HG03354 (cell line): ENCODE measurements at regions not wholly inside any gene's neighbourhood (a gene's known extent, or its start where the extent isn't known, plus 50 kb on each side); places are given as distances from the start of the nearest gene placed in this dataset.
"Not testable (repeated sequence)": the region's sequence is repeated elsewhere in the genome, so short reads cannot be mapped to it uniquely, and the experiment has no call there.

ENCODE experiments used
- ATAC-seq: cut with Tn5 transposase; IDR thresholded peaks from one replicate; pipeline ENCODE4 v1.9.1; 2021; ENCODE audit warnings: mild to moderate bottlenecking; ENCODE audit not compliant: unreplicated experiment, poor library complexity, severe bottlenecking

DNA sequence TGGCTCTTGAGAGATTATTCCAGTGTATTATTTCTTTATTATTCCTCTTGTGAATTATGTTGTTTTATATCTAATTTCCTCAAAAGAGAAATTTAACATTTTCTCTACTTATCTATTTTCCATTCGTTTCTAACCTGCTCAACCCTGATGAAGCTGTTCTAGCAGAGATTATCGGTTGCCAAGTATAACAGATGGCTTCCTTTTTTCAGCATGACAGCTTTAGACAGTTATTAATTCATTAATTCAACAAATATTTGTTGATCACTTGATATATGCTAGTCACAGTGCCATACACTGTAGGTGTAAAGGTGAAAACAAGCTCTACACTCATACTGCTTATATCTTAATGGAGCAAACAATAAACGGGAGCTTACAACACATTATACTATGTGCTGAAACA, 137.9 kb upstream of the UBE2E3 start:
- no peak for ATAC-seq

DNA sequence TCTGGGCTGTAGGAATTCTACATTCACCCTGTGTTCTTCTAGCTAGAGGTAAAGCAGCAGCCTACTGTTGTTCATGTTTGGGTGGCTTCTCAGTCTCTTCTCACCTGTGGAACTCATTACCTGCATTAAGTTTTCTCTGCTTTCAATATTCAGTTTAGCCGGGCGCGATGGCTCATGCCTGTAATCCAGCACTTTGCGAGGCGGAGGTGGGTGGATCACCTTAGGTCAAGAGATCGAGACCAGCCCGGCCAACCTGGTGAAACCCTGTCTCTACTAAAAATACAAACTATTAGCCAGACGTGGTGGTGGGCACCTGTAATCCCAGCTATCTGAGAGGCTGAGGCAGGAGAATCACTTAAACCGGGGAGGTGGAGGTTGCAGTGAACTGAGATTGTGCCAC, 139.8 kb upstream of the UBE2E3 start:
- no peak for ATAC-seq

DNA sequence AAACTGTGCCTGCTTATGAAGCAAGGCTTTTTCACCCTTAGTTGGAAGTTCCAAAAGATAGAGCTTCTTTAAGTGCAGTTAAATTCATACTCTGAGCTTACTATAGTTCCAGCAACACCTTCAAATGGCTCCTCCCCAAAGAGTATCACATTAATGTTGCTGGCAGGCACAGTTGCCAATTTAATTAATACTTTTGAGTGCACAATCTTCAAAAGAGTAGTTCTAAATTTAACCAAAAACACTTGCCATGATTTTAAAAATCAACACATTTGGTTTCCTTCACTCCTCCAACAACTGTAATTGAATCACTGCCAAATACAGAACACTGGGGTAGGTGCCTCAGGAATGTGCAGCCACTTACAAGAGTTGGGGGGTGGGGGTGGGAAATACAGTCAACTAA, 150.6 kb upstream of the UBE2E3 start:
- ATAC-seq, result no peak

GRCh38 chr2:180829261-180829660, 151.1 kb upstream of the UBE2E3 start:
- ATAC-seq, result no peak

DNA sequence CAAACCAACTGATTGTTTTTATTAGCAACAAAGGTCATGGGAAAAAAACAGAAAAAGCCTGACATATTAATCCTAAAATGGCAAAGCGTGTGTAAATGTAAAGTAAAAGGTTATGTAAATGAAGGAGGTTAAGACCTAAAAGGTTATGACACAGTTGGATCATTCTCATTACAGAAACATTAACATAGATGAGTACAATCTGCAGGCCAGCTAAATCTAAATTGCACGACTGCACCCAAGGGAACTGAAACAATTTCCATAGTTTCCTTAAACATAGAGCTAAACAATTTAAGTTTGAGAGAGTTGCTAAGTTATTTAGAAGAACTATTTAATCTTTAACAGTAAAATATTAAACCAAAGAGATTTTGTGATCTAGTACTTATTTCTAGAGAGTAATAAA, 151.6 kb upstream of the UBE2E3 start:
- no peak for ATAC-seq

DNA sequence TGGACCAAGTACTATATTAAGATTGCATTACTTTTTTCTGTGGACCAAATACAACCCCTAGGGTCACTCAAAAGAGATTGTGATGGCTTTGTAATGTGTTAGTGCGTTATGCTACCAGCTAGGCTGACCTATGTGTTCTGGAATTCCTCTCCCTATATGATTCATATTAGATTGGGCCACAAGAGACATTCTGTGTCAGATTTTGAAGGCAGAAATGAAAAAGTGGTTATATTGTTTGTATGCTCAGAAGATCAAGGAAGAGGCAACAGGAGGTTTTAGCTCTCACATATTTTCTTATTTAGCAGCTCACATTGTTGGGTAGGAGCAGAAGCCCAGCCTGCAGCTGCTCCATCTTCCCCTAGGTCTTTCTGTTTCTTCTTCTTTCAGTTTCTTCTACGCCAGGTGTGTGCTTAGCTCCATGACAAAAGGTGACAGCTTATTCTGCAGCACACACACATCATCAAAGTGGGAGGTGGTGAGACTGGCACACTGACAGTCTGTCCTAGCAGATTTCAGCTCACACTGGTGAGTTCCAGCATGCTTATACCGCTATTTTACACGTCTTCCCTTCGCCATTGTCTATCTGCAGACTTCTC, 156.8 kb upstream of the UBE2E3 start:
- ATAC-seq, result no peak

GRCh38 chr2:180819106-180819505, 161.3 kb upstream of the UBE2E3 start:
- ATAC-seq, result no peak

- not testable (repeated sequence) for ATAC-seq
Observed at GRCh38 chr2:180818700-180819099, 161.7 kb upstream of the UBE2E3 start.

DNA sequence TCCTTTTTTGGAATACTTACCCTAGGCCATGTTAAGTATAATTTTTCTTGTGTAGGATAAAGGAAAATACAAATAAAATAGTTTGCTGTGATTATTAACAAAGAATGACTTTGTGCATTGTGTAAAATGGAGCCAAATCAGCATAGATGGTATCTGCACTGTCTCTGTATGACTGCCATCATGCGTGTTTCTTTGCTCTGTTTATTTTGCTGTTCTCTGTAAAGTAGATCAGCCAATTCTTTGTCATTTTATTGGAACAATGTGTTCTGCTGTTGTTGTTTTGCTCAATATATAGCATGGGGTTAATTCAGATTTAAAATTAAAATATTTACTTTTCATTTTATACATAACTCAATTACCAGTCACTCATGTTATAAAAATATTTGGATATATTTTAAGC, 181.3 kb upstream of the UBE2E3 start:
- no peak for ATAC-seq

- ATAC-seq, result no peak
Observed at GRCh38 chr2:180790891-180791290, 189.5 kb upstream of the UBE2E3 start.

GRCh38 chr2:180787330-180787729, 193.1 kb upstream of the UBE2E3 start:
- no peak for ATAC-seq

DNA sequence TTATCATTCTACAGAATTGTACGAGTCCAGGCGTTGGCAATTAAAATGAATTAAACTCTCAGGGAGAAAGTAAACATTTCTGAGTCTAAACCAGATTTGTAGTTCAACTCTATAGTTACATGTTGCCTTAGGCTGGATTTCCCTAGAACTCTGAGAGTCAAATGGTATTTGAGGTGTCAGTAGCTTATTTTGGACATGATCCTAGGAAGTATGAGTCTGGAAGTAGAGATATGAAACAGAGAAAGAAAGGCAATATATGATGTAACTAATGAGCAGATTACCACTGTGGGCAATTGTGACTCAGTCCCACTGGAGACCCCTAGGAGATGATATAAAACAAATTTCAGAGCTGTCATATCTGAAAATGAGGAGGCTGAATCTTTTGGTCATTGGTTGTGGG, 199.1 kb upstream of the UBE2E3 start:
- no peak for ATAC-seq

GRCh38 chr2:180778291-180778690, 202.1 kb upstream of the UBE2E3 start:
- ATAC-seq, result no peak

GRCh38 chr2:180776921-180777320, 203.5 kb upstream of the UBE2E3 start:
- no peak for ATAC-seq

DNA sequence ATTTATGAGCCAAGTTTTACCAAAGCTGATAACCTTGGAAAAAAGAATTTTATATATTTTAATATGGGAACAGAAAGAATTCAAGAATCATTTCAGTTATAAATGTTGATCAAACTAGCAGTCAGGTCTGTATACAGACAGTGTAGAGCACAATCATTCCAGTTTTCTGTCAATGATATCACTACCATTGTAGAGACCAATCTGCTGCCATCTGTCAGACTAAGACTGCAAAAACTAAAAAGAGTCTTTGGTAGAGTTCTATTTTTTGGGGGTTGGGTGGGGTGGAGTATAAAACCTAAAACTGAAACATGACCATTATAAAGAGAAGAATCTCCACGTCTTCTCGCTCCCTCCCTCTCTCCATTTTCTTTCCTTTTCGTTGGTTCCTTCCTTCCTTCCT, 204.7 kb upstream of the UBE2E3 start:
- no peak for ATAC-seq

- not testable (repeated sequence) for ATAC-seq
Observed at GRCh38 chr2:180765316-180765715, 215.1 kb upstream of the UBE2E3 start.

- ATAC-seq, result no peak
Observed at GRCh38 chr2:180763263-180763989, 217.0 kb upstream of the UBE2E3 start.

DNA sequence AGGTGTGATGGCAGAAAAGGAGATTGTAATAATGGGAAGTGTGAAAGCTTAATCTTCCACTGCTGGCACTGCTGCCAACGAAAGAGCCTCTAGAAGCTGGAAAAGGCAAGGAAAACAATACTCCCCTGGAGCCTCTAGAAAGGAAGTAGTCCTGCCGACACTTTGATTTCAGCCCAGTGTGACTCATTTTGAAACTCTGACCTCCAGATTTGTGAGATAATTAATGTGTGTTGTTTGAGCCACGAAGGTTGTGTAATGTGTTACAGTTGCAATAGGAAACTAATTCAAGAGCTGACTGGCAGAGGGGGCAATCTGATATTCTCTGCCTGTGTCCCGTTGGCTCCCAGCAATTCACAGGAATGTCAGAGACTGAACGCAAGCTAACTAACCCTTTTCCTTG, 219.2 kb upstream of the UBE2E3 start:
- ATAC-seq, result no peak

DNA sequence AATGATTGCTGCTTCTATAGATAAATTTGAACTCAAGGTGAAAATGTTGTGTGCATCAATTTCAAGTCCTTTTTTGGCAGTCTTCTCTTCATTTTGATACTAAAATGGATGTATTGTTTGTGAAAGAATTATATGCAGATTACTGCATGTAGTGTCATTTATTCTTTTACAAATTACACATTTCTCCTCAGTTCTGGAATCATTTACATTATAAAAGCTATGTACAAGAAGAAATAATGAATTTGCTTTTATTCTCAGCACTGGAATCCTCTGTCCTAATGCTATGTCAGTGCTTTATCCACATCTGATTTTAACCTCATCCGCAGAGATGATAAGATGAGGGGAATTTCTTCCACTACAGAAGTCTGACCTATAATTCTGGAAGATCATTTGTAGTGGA, 220.8 kb upstream of the UBE2E3 start:
- no peak for ATAC-seq

DNA sequence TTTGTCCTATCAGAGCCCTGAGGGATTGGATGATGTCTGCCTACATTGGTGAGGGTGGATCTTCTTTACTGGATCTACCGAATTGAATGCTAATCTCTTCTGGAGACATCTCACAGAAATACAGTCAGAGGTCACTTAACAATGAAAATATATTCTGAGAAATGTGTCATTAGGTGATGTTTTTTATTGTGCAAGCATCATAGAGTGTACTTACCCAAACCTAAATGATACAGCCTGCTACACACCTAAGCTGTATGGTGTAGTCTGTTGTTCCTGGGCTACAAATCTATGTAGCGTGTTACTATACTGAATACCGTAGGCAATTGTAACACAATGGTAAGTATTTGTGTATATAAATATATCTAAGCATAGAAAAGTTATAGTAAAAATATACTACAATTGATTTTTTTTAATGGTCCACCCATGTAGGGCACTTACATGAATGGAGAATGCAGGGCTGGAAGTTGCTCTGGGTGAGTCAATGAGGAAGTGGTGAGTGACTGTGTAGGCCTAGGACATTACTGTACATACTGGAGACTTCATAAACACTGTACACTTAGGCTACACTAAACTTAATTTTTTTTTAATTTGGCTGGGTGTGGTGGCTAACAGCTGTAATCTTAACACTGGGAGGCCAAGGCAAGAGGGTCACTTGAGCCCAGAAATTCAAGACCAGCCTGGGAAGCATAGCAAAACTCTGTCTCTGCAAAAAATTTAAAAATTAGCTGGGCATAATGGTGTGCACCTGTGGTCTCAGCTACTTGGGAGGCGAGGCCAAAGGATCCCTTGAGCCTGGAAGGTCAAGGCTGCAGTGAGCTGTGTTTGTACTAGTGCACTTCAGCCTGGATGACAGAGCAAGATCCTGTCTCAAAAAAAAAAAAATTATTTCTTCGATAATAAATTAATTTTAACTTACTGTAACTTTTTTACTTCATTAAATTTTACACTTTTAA, 226.3 kb upstream of the UBE2E3 start:
- no peak for ATAC-seq
